ENCODE measurements at regions not wholly inside any gene's neighbourhood (a gene's known extent, or its start where the extent isn't known, plus 50 kb on each side); places are given as distances from the start of the nearest gene placed in this dataset.

DNA sequence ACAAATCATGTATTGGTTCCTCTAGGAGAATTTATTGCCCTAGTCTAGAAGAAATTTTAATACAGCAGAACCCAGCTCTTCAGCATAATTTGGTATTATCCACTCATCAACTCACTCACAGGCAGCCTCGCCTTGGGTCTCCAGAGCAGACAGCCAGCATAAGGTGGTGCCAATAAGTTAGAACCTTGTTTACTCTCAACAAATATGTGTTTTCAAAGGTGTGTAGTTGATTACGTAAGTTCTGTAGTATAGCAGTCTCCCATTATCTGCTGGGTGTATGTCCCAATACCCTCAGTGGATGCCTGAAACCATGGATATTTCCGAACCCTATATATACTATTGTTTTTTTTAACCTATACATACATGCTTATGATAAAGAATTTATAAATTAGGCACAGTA lies 522.5 kb upstream of the LRRN3 start:
- Histone ChIP-seq H3F3A (ENCODE audit: insufficient read depth) (no peaks in the 10 kb centered on the region), H3K9me2 (ENCODE audit: insufficient read depth) (no peaks in the 10 kb centered on the region), H3K4me2 (ENCODE audit: unreplicated experiment) (no peak overlapping the region), H3K36me3 (ENCODE audit: low read depth) (no peaks in the 10 kb centered on the region), H3K27ac (no peak overlapping the region), H3K4me1 (ENCODE audit: insufficient read depth) (no peaks in the 10 kb centered on the region), H3K9me3 (ENCODE audit: low read depth) (no peaks in the 10 kb centered on the region), H3K27me3 (replicated peaks; ENCODE audit: insufficient read depth) (no peaks in the 10 kb centered on the region), H3K9ac (no peak overlapping the region), H2AFZ (no peak overlapping the region), H3K79me2 (ENCODE audit: insufficient read depth) (no peaks in the 10 kb centered on the region), H3K4me3 (no peak overlapping the region), H4K20me1 (ENCODE audit: insufficient read depth) (no peaks in the 10 kb centered on the region)
- TF ChIP-seq EZH2 (IDR thresholded peaks at IDR 0.05; ENCODE audit: insufficient read depth, poor library complexity, severe bottlenecking) = no peak
- TF ChIP-seq EZH2phosphoT487 (IDR thresholded peaks at IDR 0.05; ENCODE audit: insufficient read depth, low read depth) = no peak
- no peak for DNase-seq
- in situ Hi-C loops (cut with MboI) = no loop called here
- 65 to 68% methylated on average over 3 of the region's 3 CpGs for WGBS, 2 experiments (ENCODE audit: low coverage in 1 of 2, low lambda C conversion rate in 2 of 2, missing lambda C conversion rate in 2 of 2)

DNA sequence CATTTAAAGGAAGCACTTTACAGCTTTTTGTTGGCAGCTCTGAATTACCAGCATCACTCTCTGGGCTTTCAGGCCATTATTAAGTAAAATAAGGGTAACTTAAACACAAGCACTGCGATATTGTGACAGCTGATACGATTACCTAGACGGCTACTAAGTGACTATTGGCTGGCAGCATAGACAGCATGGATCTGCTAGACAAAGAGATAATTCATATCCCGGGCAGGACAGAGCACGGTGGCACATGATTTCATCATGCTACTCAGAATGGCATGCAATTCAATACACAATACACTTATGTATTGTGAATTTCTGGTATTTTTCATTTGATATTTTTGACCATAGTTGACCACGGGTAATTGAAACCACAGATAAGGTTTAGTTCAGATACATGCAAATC lies 522.0 kb upstream of the LRRN3 start:
- no peaks in the 10 kb centered on the region for H3F3A ChIP-seq (ENCODE audit: insufficient read depth)
- H3K9me3 ChIP-seq (ENCODE audit: low read depth) = no peaks in the 10 kb centered on the region
- no peak overlapping the region for H2AFZ ChIP-seq
- WGBS, 2 experiments (ENCODE audit: low coverage in 1 of 2, low lambda C conversion rate in 2 of 2, missing lambda C conversion rate in 2 of 2) = 64 to 72% methylated on average over 6 of the region's 6 CpGs
- no peak overlapping the region for H3K4me2 ChIP-seq (ENCODE audit: unreplicated experiment)
- no peaks in the 10 kb centered on the region for H3K27me3 ChIP-seq (replicated peaks; ENCODE audit: insufficient read depth)
- no peak for DNase-seq
- H3K27ac ChIP-seq = no peak overlapping the region
- H3K9ac ChIP-seq = no peak overlapping the region
- H3K4me3 ChIP-seq = no peak overlapping the region
- no peaks in the 10 kb centered on the region for H3K79me2 ChIP-seq (ENCODE audit: insufficient read depth)
- H3K4me1 ChIP-seq (ENCODE audit: insufficient read depth) = no peaks in the 10 kb centered on the region
- H3K36me3 ChIP-seq (ENCODE audit: low read depth) = no peaks in the 10 kb centered on the region
- TF ChIP-seq EZH2 (IDR thresholded peaks at IDR 0.05; ENCODE audit: insufficient read depth, poor library complexity, severe bottlenecking) (no peak), EZH2phosphoT487 (IDR thresholded peaks at IDR 0.05; ENCODE audit: insufficient read depth, low read depth) (no peak)
- in situ Hi-C loops (cut with MboI) = no loop called here
- H4K20me1 ChIP-seq (ENCODE audit: insufficient read depth) = no peaks in the 10 kb centered on the region
- no peaks in the 10 kb centered on the region for H3K9me2 ChIP-seq (ENCODE audit: insufficient read depth)

DNA sequence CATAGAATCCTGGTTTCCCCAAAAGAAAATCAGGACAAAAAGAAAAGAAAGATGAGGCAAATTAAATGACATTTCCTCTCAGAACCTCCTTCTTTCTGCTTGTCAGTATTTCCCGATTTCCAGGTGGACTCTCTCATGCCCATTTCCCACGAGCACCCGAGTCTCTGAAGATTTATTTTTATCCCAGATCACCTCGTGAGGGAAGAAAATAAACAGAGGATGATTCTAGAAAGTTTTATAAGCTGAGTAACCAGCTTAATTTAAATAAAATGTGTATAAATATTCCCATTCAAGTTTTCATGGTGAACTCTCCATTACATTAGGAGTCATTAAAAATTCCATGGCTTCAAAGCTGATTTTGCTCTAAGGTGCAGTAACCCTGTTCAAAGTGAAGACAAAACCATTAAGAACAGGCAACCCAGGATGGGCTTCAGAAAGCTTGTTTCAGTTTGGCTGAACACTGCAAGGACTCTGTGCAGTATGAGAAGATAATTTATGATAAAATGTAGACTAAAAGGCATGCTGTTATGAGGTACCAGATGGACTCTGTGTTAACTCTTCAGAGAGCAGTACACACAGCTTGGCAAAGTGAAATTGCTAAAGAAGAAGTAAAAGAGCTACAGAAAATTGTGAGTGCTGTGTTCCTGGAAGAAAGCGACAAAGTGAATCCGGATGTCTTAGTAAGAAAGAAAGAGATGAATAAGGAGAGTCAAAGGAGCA lies 521.3 kb upstream of the LRRN3 start:
- Histone ChIP-seq H3K9ac (no peak overlapping the region), H4K20me1 (ENCODE audit: insufficient read depth) (no peaks in the 10 kb centered on the region), H3K9me3 (ENCODE audit: low read depth) (no peaks in the 10 kb centered on the region), H3K9me2 (ENCODE audit: insufficient read depth) (no peaks in the 10 kb centered on the region), H3F3A (ENCODE audit: insufficient read depth) (no peaks in the 10 kb centered on the region), H3K4me2 (ENCODE audit: unreplicated experiment) (no peak overlapping the region), H3K4me1 (ENCODE audit: insufficient read depth) (no peaks in the 10 kb centered on the region), H3K36me3 (ENCODE audit: low read depth) (no peaks in the 10 kb centered on the region), H3K4me3 (no peak overlapping the region), H3K79me2 (ENCODE audit: insufficient read depth) (no peaks in the 10 kb centered on the region), H3K27me3 (replicated peaks; ENCODE audit: insufficient read depth) (no peaks in the 10 kb centered on the region), H2AFZ (no peak overlapping the region), H3K27ac (no peak overlapping the region)
- DNase-seq = no peak
- WGBS, 2 experiments (ENCODE audit: low coverage in 1 of 2, low lambda C conversion rate in 2 of 2, missing lambda C conversion rate in 2 of 2) = 38 to 44% methylated on average over 6 of the region's 6 CpGs
- in situ Hi-C loops (cut with MboI) = no loop called here
- TF ChIP-seq EZH2phosphoT487 (IDR thresholded peaks at IDR 0.05; ENCODE audit: insufficient read depth, low read depth) = no peak

DNA sequence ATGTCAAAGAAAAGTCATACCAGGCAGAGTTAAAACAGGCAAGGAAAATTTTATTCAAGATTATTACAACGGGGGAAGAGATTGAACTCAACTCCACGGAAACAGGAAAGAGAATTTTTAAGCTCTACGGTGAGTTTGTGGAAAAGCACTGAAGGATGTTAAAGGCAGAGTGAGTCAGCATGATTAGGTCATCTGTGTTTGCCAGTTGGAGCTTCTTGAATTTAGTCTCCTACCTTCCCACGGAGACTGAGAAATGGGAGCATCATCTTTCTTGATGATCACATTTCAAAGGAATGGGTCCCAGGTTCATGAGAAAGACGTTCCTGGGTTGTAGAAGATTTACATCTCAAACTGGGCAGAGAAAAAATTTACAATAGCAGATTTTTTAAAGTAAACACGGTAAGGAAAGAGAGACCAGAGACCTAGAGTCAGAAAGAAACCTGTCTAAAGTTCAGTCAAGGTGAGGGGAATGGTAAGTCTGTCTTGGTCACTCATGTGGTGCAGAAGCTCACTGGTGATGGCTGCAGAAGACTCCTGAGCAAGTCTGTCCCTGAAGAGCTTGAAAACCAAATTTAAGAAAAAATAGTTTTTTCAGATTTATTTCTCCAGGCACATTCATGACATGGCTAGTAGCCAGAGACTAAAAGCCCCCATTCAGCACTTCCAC lies 516.9 kb upstream of the LRRN3 start:
- DNase-seq = peak; percentile 76
- Histone ChIP-seq H3K9me3 (ENCODE audit: low read depth) (no peaks in the 10 kb centered on the region), H3F3A (ENCODE audit: insufficient read depth) (no peaks in the 10 kb centered on the region), H3K36me3 (ENCODE audit: low read depth) (no peaks in the 10 kb centered on the region), H3K9me2 (ENCODE audit: insufficient read depth) (no peaks in the 10 kb centered on the region), H3K4me1 (ENCODE audit: insufficient read depth) (no peaks in the 10 kb centered on the region), H3K27me3 (replicated peaks; ENCODE audit: insufficient read depth) (no peaks in the 10 kb centered on the region), H3K79me2 (ENCODE audit: insufficient read depth) (no peaks in the 10 kb centered on the region), H3K27ac (no peak overlapping the region), H4K20me1 (ENCODE audit: insufficient read depth) (no peaks in the 10 kb centered on the region), H3K4me3 (no peak overlapping the region), H2AFZ (peak overlapping the region; percentile 67), H3K4me2 (ENCODE audit: unreplicated experiment) (no peak overlapping the region), H3K9ac (no peak overlapping the region)
- TF ChIP-seq EZH2phosphoT487 (IDR thresholded peaks at IDR 0.05; ENCODE audit: insufficient read depth, low read depth) (no peak), EZH2 (IDR thresholded peaks at IDR 0.05; ENCODE audit: insufficient read depth, poor library complexity, severe bottlenecking) (no peak)
- 19 to 25% methylated on average over 6 of the region's 6 CpGs for WGBS, 2 experiments (ENCODE audit: low coverage in 1 of 2, low lambda C conversion rate in 2 of 2, missing lambda C conversion rate in 2 of 2)
- in situ Hi-C loops (cut with MboI) = no loop called here
